Neural cell (in vitro differentiated cells): ENCODE measurements at regions not wholly inside any gene's neighbourhood (a gene's known extent, or its start where the extent isn't known, plus 50 kb on each side); places are given as distances from the start of the nearest gene placed in this dataset.

Source experiments
- H2AFZ ChIP-seq: fragments of 200-600, 300-800 bp; sonication (generic), shearing (Covaris generic); 2 replicates; pipeline ENCODE4 v1.6.0; 2014; ENCODE audit warnings: low read depth, mild to moderate bottlenecking, antibody characterized with exemption, low read length, moderate library complexity
- H3F3A ChIP-seq: fragments of 200-600 bp; shearing (Covaris generic); 2 replicates; pipeline ENCODE4 v1.6.1; 2016; ENCODE audit warnings: mild to moderate bottlenecking, moderate library complexity, mixed read lengths, antibody characterized with exemption, low read length; ENCODE audit not compliant: insufficient read depth, poor library complexity, severe bottlenecking
- H3K27ac ChIP-seq: fragments of 200-600, 300-800 bp; sonication (generic), shearing (Covaris generic); 2 replicates; pipeline ENCODE4 v1.5.1; 2014; ENCODE audit warnings: mild to moderate bottlenecking, low read length, moderate library complexity
- H3K27me3 ChIP-seq: fragments of 300-800, 200-600 bp; sonication (generic), shearing (Covaris generic); 2 replicates; pipeline ENCODE4 v1.6.0; 2014; ENCODE audit warnings: mild to moderate bottlenecking, low read depth, low read length, moderate library complexity; ENCODE audit not compliant: insufficient read depth
- H3K36me3 ChIP-seq: fragments of 300-800, 200-600 bp; sonication (generic), shearing (Covaris generic); 2 replicates; pipeline ENCODE4 v1.5.1; 2014; ENCODE audit warnings: mild to moderate bottlenecking, antibody characterized with exemption, low read length, moderate library complexity; ENCODE audit not compliant: insufficient read depth
- H3K4me2 ChIP-seq: fragments of 300-800, 200-600 bp; sonication (generic), shearing (Covaris generic); 2 replicates; pipeline ENCODE4 v1.6.0; 2014; ENCODE audit warnings: mild to moderate bottlenecking, low read length
- H3K4me3 ChIP-seq: fragments of 300-800, 200-600 bp; sonication (generic), shearing (Covaris generic); 2 replicates; pipeline ENCODE4 v1.5.1; 2014; ENCODE audit warnings: mild to moderate bottlenecking, low read length, moderate library complexity
- H3K79me2 ChIP-seq: fragments of 200-600 bp; shearing (Covaris generic); replicated peaks from 2 replicates; pipeline ENCODE4 v1.6.0; 2014; ENCODE audit warnings: mild to moderate bottlenecking, low read length, moderate library complexity; ENCODE audit not compliant: insufficient read depth
- H3K9ac ChIP-seq: fragments of 300-800, 200-600 bp; sonication (generic), shearing (Covaris generic); 2 replicates; pipeline ENCODE4 v1.6.1; 2016; ENCODE audit warnings: mild to moderate bottlenecking, low read length, mixed read lengths
- H3K9me2 ChIP-seq: fragments of 200-600 bp; shearing (Covaris generic); 2 replicates; pipeline ENCODE4 v1.6.1; 2016; ENCODE audit warnings: mild to moderate bottlenecking, low read length, mixed read lengths; ENCODE audit not compliant: insufficient read depth
- H3K9me3 ChIP-seq: fragments of 200-600, 300-800 bp; sonication (generic), shearing (Covaris generic); 2 replicates; pipeline ENCODE4 v1.6.1; 2016; ENCODE audit warnings: mild to moderate bottlenecking, mixed run types, low read length, moderate library complexity, mixed read lengths
- H4K20me1 ChIP-seq: fragments of 200-600 bp; shearing (Covaris generic); 2 replicates; pipeline ENCODE4 v1.6.1; 2016; ENCODE audit warnings: mild to moderate bottlenecking, mixed run types; ENCODE audit not compliant: insufficient read depth
- EP300 ChIP-seq: fragments of 450-650 bp; conservative IDR thresholded peaks from 2 replicates; pipeline ENCODE4 v1.6.1; 2014; ENCODE audit warnings: antibody characterized with exemption, mild to moderate bottlenecking, moderate library complexity; ENCODE audit not compliant: poor library complexity, severe bottlenecking
- EZH2 ChIP-seq: fragments of 200-600, 300-800 bp; shearing (Covaris generic), sonication (generic); IDR thresholded peaks from 2 replicates; pipeline ENCODE4 v1.6.1; 2014; ENCODE audit warnings: antibody characterized with exemption, low read length, borderline replicate concordance, mild to moderate bottlenecking; ENCODE audit not compliant: insufficient read depth, poor library complexity, severe bottlenecking
- MXI1 ChIP-seq: fragments of 450-650 bp; conservative IDR thresholded peaks from 2 replicates; pipeline ENCODE4 v1.6.1; 2014; ENCODE audit warnings: antibody characterized with exemption, mild to moderate bottlenecking; ENCODE audit not compliant: poor library complexity, severe bottlenecking
- POLR2AphosphoS5 ChIP-seq: IDR thresholded peaks from 2 replicates; pipeline ENCODE4 v1.6.1; 2012
- RAD21 ChIP-seq: fragments of 450-650 bp; conservative IDR thresholded peaks from 2 replicates; pipeline ENCODE4 v1.6.1; 2014; ENCODE audit warnings: antibody characterized with exemption, mild to moderate bottlenecking, moderate library complexity
- SMC3 ChIP-seq: fragments of 450-650 bp; conservative IDR thresholded peaks from 2 replicates; pipeline ENCODE4 v1.6.1; 2014; ENCODE audit warnings: antibody characterized with exemption, mild to moderate bottlenecking, moderate library complexity; ENCODE audit not compliant: poor library complexity
- TAF1 ChIP-seq: IDR thresholded peaks from 2 replicates; pipeline ENCODE4 v1.6.1; 2012; ENCODE audit warnings: low read depth
- TF ChIP-seq, protein P1 (sequence below): IDR thresholded peaks from 2 replicates; pipeline ENCODE4 v1.6.1; 2012; ENCODE audit warnings: borderline replicate concordance
- TF ChIP-seq, protein P2 (sequence below): fragments of 450-650 bp; IDR thresholded peaks from 2 replicates; pipeline ENCODE4 v1.5.1; 2014; ENCODE audit warnings: antibody characterized with exemption, mild to moderate bottlenecking, moderate library complexity; ENCODE audit not compliant: poor library complexity, severe bottlenecking

DNA sequence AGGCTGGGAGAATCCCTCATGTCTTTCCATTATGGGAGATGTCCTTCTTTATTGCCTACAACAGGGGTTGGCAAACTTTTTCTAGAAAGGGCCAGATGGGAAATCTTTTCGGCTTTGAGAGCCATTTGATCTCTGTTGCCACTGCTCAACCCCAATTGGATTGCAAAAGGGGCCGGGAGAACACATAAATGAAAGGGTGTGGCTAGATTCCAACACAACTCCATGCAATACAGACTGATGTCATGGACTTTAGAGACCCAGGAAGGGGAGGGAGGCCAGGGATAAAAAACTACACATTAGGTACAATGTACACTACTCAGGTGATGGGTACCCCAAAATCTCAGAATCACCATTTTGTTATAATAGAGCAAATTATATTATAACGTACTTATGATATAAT lies 97.6 kb upstream of the SIM2 start:
- no peaks in the 10 kb centered on the region for H3K9me2 ChIP-seq
- H3K36me3 ChIP-seq = no peaks in the 10 kb centered on the region
- H3K4me2 ChIP-seq = no peak overlapping the region
- H3K4me3 ChIP-seq = no peak overlapping the region
- H4K20me1 ChIP-seq = no peaks in the 10 kb centered on the region
- TF ChIP-seq, protein P1, sequence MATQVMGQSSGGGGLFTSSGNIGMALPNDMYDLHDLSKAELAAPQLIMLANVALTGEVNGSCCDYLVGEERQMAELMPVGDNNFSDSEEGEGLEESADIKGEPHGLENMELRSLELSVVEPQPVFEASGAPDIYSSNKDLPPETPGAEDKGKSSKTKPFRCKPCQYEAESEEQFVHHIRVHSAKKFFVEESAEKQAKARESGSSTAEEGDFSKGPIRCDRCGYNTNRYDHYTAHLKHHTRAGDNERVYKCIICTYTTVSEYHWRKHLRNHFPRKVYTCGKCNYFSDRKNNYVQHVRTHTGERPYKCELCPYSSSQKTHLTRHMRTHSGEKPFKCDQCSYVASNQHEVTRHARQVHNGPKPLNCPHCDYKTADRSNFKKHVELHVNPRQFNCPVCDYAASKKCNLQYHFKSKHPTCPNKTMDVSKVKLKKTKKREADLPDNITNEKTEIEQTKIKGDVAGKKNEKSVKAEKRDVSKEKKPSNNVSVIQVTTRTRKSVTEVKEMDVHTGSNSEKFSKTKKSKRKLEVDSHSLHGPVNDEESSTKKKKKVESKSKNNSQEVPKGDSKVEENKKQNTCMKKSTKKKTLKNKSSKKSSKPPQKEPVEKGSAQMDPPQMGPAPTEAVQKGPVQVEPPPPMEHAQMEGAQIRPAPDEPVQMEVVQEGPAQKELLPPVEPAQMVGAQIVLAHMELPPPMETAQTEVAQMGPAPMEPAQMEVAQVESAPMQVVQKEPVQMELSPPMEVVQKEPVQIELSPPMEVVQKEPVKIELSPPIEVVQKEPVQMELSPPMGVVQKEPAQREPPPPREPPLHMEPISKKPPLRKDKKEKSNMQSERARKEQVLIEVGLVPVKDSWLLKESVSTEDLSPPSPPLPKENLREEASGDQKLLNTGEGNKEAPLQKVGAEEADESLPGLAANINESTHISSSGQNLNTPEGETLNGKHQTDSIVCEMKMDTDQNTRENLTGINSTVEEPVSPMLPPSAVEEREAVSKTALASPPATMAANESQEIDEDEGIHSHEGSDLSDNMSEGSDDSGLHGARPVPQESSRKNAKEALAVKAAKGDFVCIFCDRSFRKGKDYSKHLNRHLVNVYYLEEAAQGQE = no peak
- TF ChIP-seq RAD21 (no peak), TAF1 (no peak), EZH2 (no peak)
- TF ChIP-seq, protein P2, sequence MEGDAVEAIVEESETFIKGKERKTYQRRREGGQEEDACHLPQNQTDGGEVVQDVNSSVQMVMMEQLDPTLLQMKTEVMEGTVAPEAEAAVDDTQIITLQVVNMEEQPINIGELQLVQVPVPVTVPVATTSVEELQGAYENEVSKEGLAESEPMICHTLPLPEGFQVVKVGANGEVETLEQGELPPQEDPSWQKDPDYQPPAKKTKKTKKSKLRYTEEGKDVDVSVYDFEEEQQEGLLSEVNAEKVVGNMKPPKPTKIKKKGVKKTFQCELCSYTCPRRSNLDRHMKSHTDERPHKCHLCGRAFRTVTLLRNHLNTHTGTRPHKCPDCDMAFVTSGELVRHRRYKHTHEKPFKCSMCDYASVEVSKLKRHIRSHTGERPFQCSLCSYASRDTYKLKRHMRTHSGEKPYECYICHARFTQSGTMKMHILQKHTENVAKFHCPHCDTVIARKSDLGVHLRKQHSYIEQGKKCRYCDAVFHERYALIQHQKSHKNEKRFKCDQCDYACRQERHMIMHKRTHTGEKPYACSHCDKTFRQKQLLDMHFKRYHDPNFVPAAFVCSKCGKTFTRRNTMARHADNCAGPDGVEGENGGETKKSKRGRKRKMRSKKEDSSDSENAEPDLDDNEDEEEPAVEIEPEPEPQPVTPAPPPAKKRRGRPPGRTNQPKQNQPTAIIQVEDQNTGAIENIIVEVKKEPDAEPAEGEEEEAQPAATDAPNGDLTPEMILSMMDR = no peak
- no peak overlapping the region for H2AFZ ChIP-seq
- H3K27ac ChIP-seq = no peak overlapping the region
- no peaks in the 10 kb centered on the region for H3F3A ChIP-seq
- H3K79me2 ChIP-seq = no peaks in the 10 kb centered on the region
- H3K9me3 ChIP-seq = no peaks in the 10 kb centered on the region
- H3K27me3 ChIP-seq = no peaks in the 10 kb centered on the region
- no peak overlapping the region for H3K9ac ChIP-seq

DNA sequence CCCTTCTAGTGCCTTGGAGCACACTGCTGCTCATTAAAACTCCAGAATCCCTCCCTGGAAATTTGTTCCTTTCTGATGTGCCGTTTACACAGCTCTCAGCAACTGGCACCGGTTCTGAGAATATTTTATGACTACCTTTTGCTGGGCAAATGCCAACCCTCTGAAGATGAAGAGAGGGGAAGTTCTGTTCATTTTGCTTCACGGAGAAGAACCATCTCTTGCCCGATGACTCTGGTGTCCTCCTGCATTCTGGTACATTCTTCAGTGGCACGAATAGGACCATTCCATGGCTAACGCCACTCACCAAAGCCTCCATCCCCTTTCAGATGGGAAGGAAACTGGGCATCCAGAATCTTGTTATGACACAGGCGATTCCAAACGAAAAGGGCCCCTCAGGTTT lies 96.2 kb upstream of the SIM2 start:
- no peaks in the 10 kb centered on the region for H3K79me2 ChIP-seq
- no peaks in the 10 kb centered on the region for H3K27me3 ChIP-seq
- H3K9me2 ChIP-seq = no peaks in the 10 kb centered on the region
- H3K4me2 ChIP-seq = no peak overlapping the region
- H4K20me1 ChIP-seq = no peaks in the 10 kb centered on the region
- no peaks in the 10 kb centered on the region for H3F3A ChIP-seq
- H2AFZ ChIP-seq = no peak overlapping the region
- no peak overlapping the region for H3K27ac ChIP-seq
- no peak for TF ChIP-seq POLR2AphosphoS5
- no peak for TF ChIP-seq TAF1
- no peak for TF ChIP-seq EP300
- TF ChIP-seq, protein P1 = no peak
- no peak for TF ChIP-seq RAD21
- no peak for TF ChIP-seq EZH2
- no peak for TF ChIP-seq SMC3
- TF ChIP-seq, protein P2 = no peak
- no peak for TF ChIP-seq MXI1
- H3K9ac ChIP-seq = no peak overlapping the region
- H3K4me3 ChIP-seq = no peak overlapping the region
- no peaks in the 10 kb centered on the region for H3K36me3 ChIP-seq
- H3K9me3 ChIP-seq = no peaks in the 10 kb centered on the region
